Testis (tissue), 2 donors: ENCODE measurements at regions not wholly inside any gene's neighbourhood (a gene's known extent, or its start where the extent isn't known, plus 50 kb on each side); places are given as distances from the start of the nearest gene placed in this dataset.

ENCODE experiments used
- CTCF ChIP-seq, 3 experiments: fragments of 450-650 bp in 2 of 3; fragments of 200-600 bp in 1 of 3; sonication (generic) in 1 of 3; IDR thresholded peaks; one replicate each; pipeline ENCODE4 v1.5.1; 2016 to 2019; ENCODE audit warnings: antibody characterized with exemption in 3 of 3, mild to moderate bottlenecking in 2 of 3, moderate library complexity in 1 of 3
- POLR2A ChIP-seq: fragments of 450-650 bp; IDR thresholded peaks from one replicate; pipeline ENCODE4 v1.6.1; 2017; ENCODE audit warnings: antibody characterized with exemption, mild to moderate bottlenecking, moderate library complexity

GRCh38 chr9:107667231-107668070 is 177.9 kb upstream of the KLF4 start:
- TF ChIP-seq CTCF (IDR thresholded peaks at IDR 0.05) (no peak), POLR2A (no peak)
